ENCODE measurements at regions not wholly inside any gene's neighbourhood (a gene's known extent, or its start where the extent isn't known, plus 50 kb on each side); places are given as distances from the start of the nearest gene placed in this dataset.

- no peak for TF ChIP-seq EZH2 (IDR thresholded peaks at IDR 0.05; ENCODE audit: borderline replicate concordance, low read length)
- no peak for TF ChIP-seq CTCF (conservative IDR thresholded peaks at IDR 0.05 in 1 of 2, IDR thresholded peaks at IDR 0.05 in 1 of 2; ENCODE audit: extremely low read depth in 1 of 2, insufficient read depth in 1 of 2, low read depth in 1 of 2, low read length in 2 of 2)
Measured at GRCh38 chr1:57550092-57550491, 126.2 kb upstream of the DAB1 start.

All from mammary epithelial cell (primary cell).